BE2C (cell line): ENCODE measurements at regions not wholly inside any gene's neighbourhood (a gene's known extent, or its start where the extent isn't known, plus 50 kb on each side); places are given as distances from the start of the nearest gene placed in this dataset.

Experiments used
- DNase-seq: peaks from one replicate; pipeline ENCODE4 v3.0.0-alpha.2; 2020
- H3K27me3 ChIP-seq: fragments of 250-450 bp; sonication (Bioruptor Pico); 2 replicates; pipeline ENCODE4 v1.5.1; 2020; ENCODE audit warnings: mild to moderate bottlenecking
- H3K36me3 ChIP-seq: fragments of 250-450 bp; sonication (Bioruptor Pico); 2 replicates; pipeline ENCODE4 v1.5.1; 2020; ENCODE audit warnings: mild to moderate bottlenecking
- H3K4me1 ChIP-seq: fragments of 250-450 bp; sonication (Bioruptor Pico); 2 replicates; pipeline ENCODE4 v1.5.1; 2020
- H3K4me3 ChIP-seq: 2 replicates; pipeline ENCODE4 v1.5.1; 2011; ENCODE audit warnings: low read depth, low read length
- H3K9me3 ChIP-seq: fragments of 250-450 bp; sonication (Bioruptor Pico); 2 replicates; pipeline ENCODE4 v1.5.1; 2020
- CTCF ChIP-seq: IDR thresholded peaks from 2 replicates; pipeline ENCODE4 v1.5.1; 2012; ENCODE audit warnings: mild to moderate bottlenecking, low read depth, low read length

DNA sequence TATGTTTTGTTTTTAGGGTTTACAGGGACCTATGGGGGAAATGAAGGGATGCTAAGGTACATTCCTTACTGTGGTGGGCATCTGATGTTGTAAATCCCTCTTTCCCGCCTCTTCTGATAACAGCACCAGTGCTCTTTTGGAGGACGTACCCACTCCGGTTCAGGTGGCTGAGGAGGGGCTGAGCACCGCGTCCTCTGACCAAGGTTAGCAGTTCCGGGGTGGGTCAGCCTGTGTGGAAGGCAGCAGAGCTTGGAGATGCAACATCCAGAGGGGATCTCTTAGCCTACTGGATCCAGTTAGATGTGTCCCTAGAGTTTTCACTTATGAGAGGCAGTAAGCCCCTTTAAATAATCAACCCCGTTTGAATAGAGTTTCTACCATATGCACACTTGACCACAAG is 135.3 kb upstream of the KCNG1 start:
- H3K4me1 ChIP-seq: peaks cover 33% of the 10 kb centered on the region
- TF ChIP-seq CTCF: no peak
- no peak overlapping the region for H3K4me3 ChIP-seq
- DNase-seq: no peak
- no peaks in the 10 kb centered on the region for H3K36me3 ChIP-seq
- no peaks in the 10 kb centered on the region for H3K27me3 ChIP-seq
- H3K9me3 ChIP-seq: no peaks in the 10 kb centered on the region

GRCh38 chr20:51156041-51156982 is 133.4 kb upstream of the KCNG1 start:
- Histone ChIP-seq H3K36me3 (no peaks in the 10 kb centered on the region), H3K27me3 (no peaks in the 10 kb centered on the region), H3K9me3 (no peaks in the 10 kb centered on the region), H3K4me1 (peaks cover 33% of the 10 kb centered on the region), H3K4me3 (peak overlapping the region; percentile 47)
- DNase-seq: peak; percentile 77
- TF ChIP-seq CTCF: no peak

DNA sequence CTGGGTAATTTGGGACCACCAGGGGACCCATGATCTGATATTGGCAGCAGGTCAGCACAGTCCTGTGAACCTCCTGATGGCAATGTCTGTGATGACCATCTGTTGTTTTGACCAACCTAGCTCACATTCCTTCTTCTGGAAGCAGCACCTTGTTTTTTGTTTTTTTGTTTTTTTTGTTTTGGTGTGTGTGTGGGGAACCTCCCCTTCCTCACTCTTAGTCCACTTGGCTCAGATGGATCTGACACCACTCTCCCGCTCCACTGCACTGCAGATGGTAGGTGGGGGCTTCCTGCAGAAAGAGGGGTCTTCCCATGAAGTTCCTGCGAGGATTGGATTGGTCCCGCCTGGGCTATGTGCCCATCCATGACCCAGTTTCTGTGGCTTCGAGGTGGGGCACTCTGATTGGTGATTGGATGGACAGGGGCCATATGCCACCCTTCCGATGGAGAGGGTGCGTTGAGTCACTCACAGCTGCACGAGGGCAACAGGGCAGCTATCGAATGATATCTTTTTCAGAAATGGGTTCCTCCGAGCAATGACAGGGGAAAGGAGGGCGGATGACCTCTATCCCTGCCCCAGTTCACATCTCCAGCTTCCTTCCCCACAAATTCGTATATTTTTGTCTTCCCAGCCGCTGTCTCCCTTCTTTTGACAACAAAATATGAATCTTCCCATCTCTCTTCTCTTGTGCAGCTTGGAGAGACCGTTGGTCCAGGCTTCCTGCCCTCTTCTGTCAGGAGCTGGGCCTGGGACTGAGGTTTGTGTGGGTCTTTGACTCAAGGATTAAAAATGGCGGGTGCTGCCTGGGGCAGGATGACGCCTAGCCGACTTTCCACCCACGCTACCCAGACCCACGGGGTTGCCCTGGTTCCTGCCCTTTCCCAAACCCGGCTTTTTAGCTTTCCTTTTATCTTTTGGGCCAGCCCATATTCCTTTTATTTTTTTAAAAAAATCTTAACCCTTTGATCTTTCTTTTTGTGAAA is 132.1 kb upstream of the KCNG1 start:
- Histone ChIP-seq H3K36me3 (no peaks in the 10 kb centered on the region), H3K27me3 (no peaks in the 10 kb centered on the region), H3K9me3 (no peaks in the 10 kb centered on the region), H3K4me3 (no peak overlapping the region), H3K4me1 (peaks cover 26% of the 10 kb centered on the region)
- no peak for TF ChIP-seq CTCF
- DNase-seq: no peak

DNA sequence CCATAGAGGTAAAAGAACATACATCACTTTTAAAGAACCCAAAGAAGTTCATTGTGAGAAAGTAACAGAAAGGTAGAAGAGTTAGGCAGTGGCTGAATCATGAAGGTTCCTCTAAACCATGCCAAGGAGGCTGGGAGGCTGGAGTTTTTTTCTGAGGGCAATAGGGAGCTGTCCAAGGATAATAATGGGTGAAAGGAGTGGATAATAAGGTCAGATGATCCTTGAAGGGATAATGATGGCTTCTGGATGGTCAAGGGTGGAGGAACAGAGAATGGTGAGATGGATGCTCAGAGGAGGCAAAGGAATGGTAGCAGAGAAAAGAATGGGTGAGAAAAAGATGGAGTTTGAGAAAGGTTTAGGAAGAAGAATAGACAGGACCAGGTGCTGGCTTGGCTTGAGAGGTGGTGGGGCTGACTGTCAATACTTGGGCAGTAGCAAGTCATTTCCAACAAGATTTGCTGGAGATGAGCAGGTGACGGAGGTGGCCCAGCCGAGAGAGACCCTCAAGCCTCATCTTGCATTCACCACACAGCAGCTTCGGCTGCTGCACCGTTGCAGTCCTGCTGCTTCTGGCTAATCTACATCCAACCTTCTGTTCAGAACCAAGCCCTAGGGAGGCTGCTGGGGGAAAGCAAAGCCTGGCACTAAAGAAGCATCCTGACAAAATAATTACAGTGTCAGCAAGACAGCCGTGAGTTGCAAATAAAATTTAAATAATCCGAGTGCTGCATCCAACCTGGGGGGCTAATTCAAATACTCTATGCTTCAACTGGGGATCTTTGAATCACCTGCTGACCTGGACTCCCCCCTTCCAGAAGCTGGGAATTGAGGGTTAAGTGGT is 131.2 kb upstream of the KCNG1 start:
- H3K27me3 ChIP-seq: no peaks in the 10 kb centered on the region
- no peak for TF ChIP-seq CTCF
- H3K4me3 ChIP-seq: no peak overlapping the region
- no peaks in the 10 kb centered on the region for H3K36me3 ChIP-seq
- no peak for DNase-seq
- peaks cover 20% of the 10 kb centered on the region for H3K4me1 ChIP-seq
- no peaks in the 10 kb centered on the region for H3K9me3 ChIP-seq

DNA sequence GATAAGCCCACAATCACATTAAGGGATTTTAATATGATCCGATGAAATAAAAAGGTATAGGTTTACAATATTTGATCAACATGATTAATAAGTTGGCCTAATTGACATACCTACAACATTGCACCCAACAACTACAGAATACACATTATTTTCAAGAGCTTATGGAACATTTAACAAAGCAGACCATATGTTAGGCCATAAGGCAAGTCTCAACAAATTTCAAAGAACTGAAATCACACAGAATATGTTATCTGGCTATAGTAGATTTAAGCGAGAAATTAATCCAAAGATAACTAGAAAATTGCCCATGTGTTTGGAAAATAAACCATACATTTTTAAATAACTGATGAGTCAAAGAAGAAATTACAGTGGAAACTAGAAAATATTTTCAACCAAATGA is 126.0 kb upstream of the KCNG1 start:
- Histone ChIP-seq H3K4me1 (no peaks in the 10 kb centered on the region), H3K27me3 (no peaks in the 10 kb centered on the region)

More for the DNA sequence above, 126.0 kb upstream of the KCNG1 start:
- DNase-seq: no peak
- Histone ChIP-seq H3K9me3 (no peaks in the 10 kb centered on the region), H3K36me3 (no peaks in the 10 kb centered on the region), H3K4me3 (no peak overlapping the region)
- TF ChIP-seq CTCF: no peak
